ENCODE measurements at regions not wholly inside any gene's neighbourhood (a gene's known extent, or its start where the extent isn't known, plus 50 kb on each side); places are given as distances from the start of the nearest gene placed in this dataset.

DNA sequence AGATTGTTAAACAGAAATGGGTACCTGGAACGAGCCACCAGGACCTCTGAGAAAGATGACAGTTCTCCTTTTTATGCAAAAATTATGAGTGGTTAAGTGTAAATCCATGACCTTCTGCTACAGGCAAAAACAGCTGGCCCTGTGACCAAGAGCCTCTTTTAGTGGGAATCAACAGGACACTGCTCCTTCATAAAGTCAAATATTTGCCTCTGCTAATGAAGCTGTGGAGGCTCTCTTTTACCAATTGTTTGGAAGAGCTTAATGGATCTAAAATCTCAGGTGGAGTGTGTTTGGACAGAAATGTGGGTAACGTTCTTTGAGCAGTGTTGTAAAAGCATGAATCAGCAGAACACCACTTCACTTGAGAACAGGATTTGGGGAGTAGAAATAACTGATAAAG lies 117.5 kb upstream of the PCSK2 start:
- Histone ChIP-seq H2AFZ (ENCODE audit: low read depth, low read length, severe bottlenecking) (no peak overlapping the region), H3K4me3 (ENCODE audit: insufficient read depth, low read length, poor library complexity, severe bottlenecking) (no peak overlapping the region), H4K20me1 (ENCODE audit: low read depth, low read length) (no peaks in the 10 kb centered on the region), H3K9me3 (ENCODE audit: insufficient read depth, low read length) (no peaks in the 10 kb centered on the region), H3K79me2 (ENCODE audit: insufficient read depth, low read length) (no peaks in the 10 kb centered on the region), H3K36me3 (ENCODE audit: low read length) (no peaks in the 10 kb centered on the region), H3K4me2 (ENCODE audit: low read depth, low read length, poor library complexity, severe bottlenecking) (no peak overlapping the region), H3F3A (ENCODE audit: insufficient read depth) (no peaks in the 10 kb centered on the region), H3K9ac (ENCODE audit: low read length) (no peak overlapping the region), H3K27me3 (ENCODE audit: low read length) (no peaks in the 10 kb centered on the region), H3K27ac (ENCODE audit: low read depth, low read length) (no peak overlapping the region), H3K9me2 (replicated peaks; ENCODE audit: insufficient read depth, low read length) (no peaks in the 10 kb centered on the region)
- no peak for TF ChIP-seq EZH2phosphoT487 (conservative IDR thresholded peaks at IDR 0.05; ENCODE audit: low read length)
- TF ChIP-seq, protein P1, sequence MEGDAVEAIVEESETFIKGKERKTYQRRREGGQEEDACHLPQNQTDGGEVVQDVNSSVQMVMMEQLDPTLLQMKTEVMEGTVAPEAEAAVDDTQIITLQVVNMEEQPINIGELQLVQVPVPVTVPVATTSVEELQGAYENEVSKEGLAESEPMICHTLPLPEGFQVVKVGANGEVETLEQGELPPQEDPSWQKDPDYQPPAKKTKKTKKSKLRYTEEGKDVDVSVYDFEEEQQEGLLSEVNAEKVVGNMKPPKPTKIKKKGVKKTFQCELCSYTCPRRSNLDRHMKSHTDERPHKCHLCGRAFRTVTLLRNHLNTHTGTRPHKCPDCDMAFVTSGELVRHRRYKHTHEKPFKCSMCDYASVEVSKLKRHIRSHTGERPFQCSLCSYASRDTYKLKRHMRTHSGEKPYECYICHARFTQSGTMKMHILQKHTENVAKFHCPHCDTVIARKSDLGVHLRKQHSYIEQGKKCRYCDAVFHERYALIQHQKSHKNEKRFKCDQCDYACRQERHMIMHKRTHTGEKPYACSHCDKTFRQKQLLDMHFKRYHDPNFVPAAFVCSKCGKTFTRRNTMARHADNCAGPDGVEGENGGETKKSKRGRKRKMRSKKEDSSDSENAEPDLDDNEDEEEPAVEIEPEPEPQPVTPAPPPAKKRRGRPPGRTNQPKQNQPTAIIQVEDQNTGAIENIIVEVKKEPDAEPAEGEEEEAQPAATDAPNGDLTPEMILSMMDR (IDR thresholded peaks at IDR 0.05; ENCODE audit: insufficient read depth, low read length, poor library complexity, severe bottlenecking): no peak

DNA sequence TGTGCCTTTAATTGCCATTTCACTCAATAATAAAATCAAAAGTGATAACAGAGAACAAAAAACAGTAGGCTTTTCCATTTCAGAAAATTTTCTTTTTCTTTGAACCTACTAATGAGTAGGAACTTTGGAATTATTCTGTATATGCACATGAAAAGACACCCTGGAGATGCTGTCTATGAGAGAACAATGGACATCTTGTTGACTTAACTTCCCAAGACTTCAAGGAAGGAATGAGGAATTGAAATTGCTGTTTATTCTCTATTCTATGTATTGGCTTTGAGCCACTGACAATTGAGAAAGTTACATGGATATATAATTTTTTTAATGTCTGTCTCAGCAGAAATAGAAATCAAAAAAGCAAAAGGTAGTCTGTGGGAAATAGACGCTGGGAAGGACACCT lies 98.6 kb upstream of the PCSK2 start:
- Histone ChIP-seq H2AFZ (ENCODE audit: low read depth, low read length, severe bottlenecking) (no peak overlapping the region), H4K20me1 (ENCODE audit: low read depth, low read length) (no peaks in the 10 kb centered on the region), H3K79me2 (ENCODE audit: insufficient read depth, low read length) (no peaks in the 10 kb centered on the region), H3K9ac (ENCODE audit: low read length) (no peak overlapping the region), H3K4me2 (ENCODE audit: low read depth, low read length, poor library complexity, severe bottlenecking) (no peak overlapping the region), H3K27me3 (ENCODE audit: low read length) (no peaks in the 10 kb centered on the region), H3K27ac (ENCODE audit: low read depth, low read length) (no peak overlapping the region), H3F3A (ENCODE audit: insufficient read depth) (no peaks in the 10 kb centered on the region), H3K9me2 (replicated peaks; ENCODE audit: insufficient read depth, low read length) (no peaks in the 10 kb centered on the region), H3K4me3 (ENCODE audit: insufficient read depth, low read length, poor library complexity, severe bottlenecking) (no peak overlapping the region), H3K9me3 (ENCODE audit: insufficient read depth, low read length) (no peaks in the 10 kb centered on the region), H3K36me3 (ENCODE audit: low read length) (no peaks in the 10 kb centered on the region)
- TF ChIP-seq EZH2phosphoT487 (conservative IDR thresholded peaks at IDR 0.05; ENCODE audit: low read length): no peak
- TF ChIP-seq, protein P1 (IDR thresholded peaks at IDR 0.05; ENCODE audit: insufficient read depth, low read length, poor library complexity, severe bottlenecking): no peak

GRCh38 chr20:17129089-17129488 lies 97.8 kb upstream of the PCSK2 start:
- no peak overlapping the region for H2AFZ ChIP-seq (ENCODE audit: low read depth, low read length, severe bottlenecking)
- H3K9me2 ChIP-seq (replicated peaks; ENCODE audit: insufficient read depth, low read length): no peaks in the 10 kb centered on the region

More at GRCh38 chr20:17129089-17129488, 97.8 kb upstream of the PCSK2 start:
- H3K4me3 ChIP-seq (ENCODE audit: insufficient read depth, low read length, poor library complexity, severe bottlenecking): no peak overlapping the region
- no peak overlapping the region for H3K27ac ChIP-seq (ENCODE audit: low read depth, low read length)
- no peaks in the 10 kb centered on the region for H3K27me3 ChIP-seq (ENCODE audit: low read length)
- H4K20me1 ChIP-seq (ENCODE audit: low read depth, low read length): no peaks in the 10 kb centered on the region
- H3F3A ChIP-seq (ENCODE audit: insufficient read depth): no peaks in the 10 kb centered on the region
- TF ChIP-seq, protein P1 (IDR thresholded peaks at IDR 0.05; ENCODE audit: insufficient read depth, low read length, poor library complexity, severe bottlenecking): no peak
- no peak for TF ChIP-seq EZH2phosphoT487 (conservative IDR thresholded peaks at IDR 0.05; ENCODE audit: low read length)
- no peak overlapping the region for H3K9ac ChIP-seq (ENCODE audit: low read length)
- H3K79me2 ChIP-seq (ENCODE audit: insufficient read depth, low read length): no peaks in the 10 kb centered on the region
- H3K9me3 ChIP-seq (ENCODE audit: insufficient read depth, low read length): no peaks in the 10 kb centered on the region
- no peaks in the 10 kb centered on the region for H3K36me3 ChIP-seq (ENCODE audit: low read length)
- H3K4me2 ChIP-seq (ENCODE audit: low read depth, low read length, poor library complexity, severe bottlenecking): no peak overlapping the region

All from SU-DHL-6 (cell line).